ENCODE measurements at regions not wholly inside any gene's neighbourhood (a gene's known extent, or its start where the extent isn't known, plus 50 kb on each side); places are given as distances from the start of the nearest gene placed in this dataset.

- no peaks in the 10 kb centered on the region for H3K9me3 ChIP-seq (ENCODE audit: low read length)
- H3K27me3 ChIP-seq (ENCODE audit: control insufficient read depth in 1 of 2, insufficient read depth in 2 of 2, low read length in 2 of 2) = no peaks in the 10 kb centered on the region
- no peak overlapping the region for H3K9ac ChIP-seq (ENCODE audit: low read length)
- H3K27ac ChIP-seq (ENCODE audit: low read depth, low read length) = no peak overlapping the region
- H3K36me3 ChIP-seq (ENCODE audit: insufficient read depth, low read length) = no peaks in the 10 kb centered on the region
- H3K4me3 ChIP-seq (ENCODE audit: low read depth in 1 of 2, low read length in 2 of 2) = no peak overlapping the region
- no peaks in the 10 kb centered on the region for H3K4me1 ChIP-seq (ENCODE audit: insufficient read depth, low read length)
Observed at GRCh38 chr9:26756881-26757280, 135.7 kb downstream of the CAAP1 start.

GRCh38 chr9:26755476-26755875 is 137.1 kb downstream of the CAAP1 start:
- H3K27ac ChIP-seq (ENCODE audit: low read depth, low read length) = no peak overlapping the region

GRCh38 chr9:26754509-26755164 is 138.0 kb downstream of the CAAP1 start:
- H3K4me1 ChIP-seq (ENCODE audit: insufficient read depth, low read length) = no peaks in the 10 kb centered on the region
- H3K36me3 ChIP-seq (ENCODE audit: insufficient read depth, low read length) = no peaks in the 10 kb centered on the region
- no peaks in the 10 kb centered on the region for H3K9me3 ChIP-seq (ENCODE audit: low read length)
- H3K27me3 ChIP-seq (ENCODE audit: control insufficient read depth in 1 of 2, insufficient read depth in 2 of 2, low read length in 2 of 2) = no peaks in the 10 kb centered on the region
- H3K9ac ChIP-seq (ENCODE audit: low read length) = no peak overlapping the region
- no peak overlapping the region for H3K27ac ChIP-seq (ENCODE audit: low read depth, low read length)
- no peak overlapping the region for H3K4me3 ChIP-seq (ENCODE audit: low read depth in 1 of 2, low read length in 2 of 2)

More at GRCh38 chr9:26755476-26755875, 137.1 kb downstream of the CAAP1 start:
- no peak overlapping the region for H3K9ac ChIP-seq (ENCODE audit: low read length)
- no peaks in the 10 kb centered on the region for H3K36me3 ChIP-seq (ENCODE audit: insufficient read depth, low read length)
- H3K4me3 ChIP-seq (ENCODE audit: low read depth in 1 of 2, low read length in 2 of 2) = no peak overlapping the region
- no peaks in the 10 kb centered on the region for H3K4me1 ChIP-seq (ENCODE audit: insufficient read depth, low read length)
- no peaks in the 10 kb centered on the region for H3K27me3 ChIP-seq (ENCODE audit: control insufficient read depth in 1 of 2, insufficient read depth in 2 of 2, low read length in 2 of 2)
- no peaks in the 10 kb centered on the region for H3K9me3 ChIP-seq (ENCODE audit: low read length)

GRCh38 chr9:26753971-26754370 is 138.6 kb downstream of the CAAP1 start:
- no peak overlapping the region for H3K4me3 ChIP-seq (ENCODE audit: low read depth in 1 of 2, low read length in 2 of 2)
- H3K9ac ChIP-seq (ENCODE audit: low read length) = no peak overlapping the region
- H3K36me3 ChIP-seq (ENCODE audit: insufficient read depth, low read length) = no peaks in the 10 kb centered on the region
- H3K4me1 ChIP-seq (ENCODE audit: insufficient read depth, low read length) = no peaks in the 10 kb centered on the region
- no peak overlapping the region for H3K27ac ChIP-seq (ENCODE audit: low read depth, low read length)
- H3K9me3 ChIP-seq (ENCODE audit: low read length) = no peaks in the 10 kb centered on the region
- H3K27me3 ChIP-seq (ENCODE audit: control insufficient read depth in 1 of 2, insufficient read depth in 2 of 2, low read length in 2 of 2) = no peaks in the 10 kb centered on the region

GRCh38 chr9:26750162-26750561 is 142.4 kb downstream of the CAAP1 start:
- Histone ChIP-seq H3K9ac (ENCODE audit: low read length) (no peak overlapping the region), H3K4me3 (ENCODE audit: low read depth in 1 of 2, low read length in 2 of 2) (no peak overlapping the region), H3K27me3 (ENCODE audit: control insufficient read depth in 1 of 2, insufficient read depth in 2 of 2, low read length in 2 of 2) (no peaks in the 10 kb centered on the region), H3K9me3 (ENCODE audit: low read length) (no peaks in the 10 kb centered on the region), H3K36me3 (ENCODE audit: insufficient read depth, low read length) (no peaks in the 10 kb centered on the region), H3K27ac (ENCODE audit: low read depth, low read length) (no peak overlapping the region), H3K4me1 (ENCODE audit: insufficient read depth, low read length) (no peaks in the 10 kb centered on the region)

GRCh38 chr9:26748449-26749058 is 144.0 kb downstream of the CAAP1 start:
- no peaks in the 10 kb centered on the region for H3K36me3 ChIP-seq (ENCODE audit: insufficient read depth, low read length)
- no peak overlapping the region for H3K9ac ChIP-seq (ENCODE audit: low read length)

GRCh38 chr9:26747611-26748010 is 145.0 kb downstream of the CAAP1 start:
- Histone ChIP-seq H3K27ac (ENCODE audit: low read depth, low read length) (no peak overlapping the region), H3K4me3 (ENCODE audit: low read depth in 1 of 2, low read length in 2 of 2) (no peak overlapping the region), H3K27me3 (ENCODE audit: control insufficient read depth in 1 of 2, insufficient read depth in 2 of 2, low read length in 2 of 2) (no peaks in the 10 kb centered on the region), H3K9ac (ENCODE audit: low read length) (no peak overlapping the region), H3K4me1 (ENCODE audit: insufficient read depth, low read length) (no peaks in the 10 kb centered on the region), H3K9me3 (ENCODE audit: low read length) (no peaks in the 10 kb centered on the region), H3K36me3 (ENCODE audit: insufficient read depth, low read length) (no peaks in the 10 kb centered on the region)

More at GRCh38 chr9:26748449-26749058, 144.0 kb downstream of the CAAP1 start:
- Histone ChIP-seq H3K27ac (ENCODE audit: low read depth, low read length) (no peak overlapping the region), H3K4me3 (ENCODE audit: low read depth in 1 of 2, low read length in 2 of 2) (no peak overlapping the region), H3K27me3 (ENCODE audit: control insufficient read depth in 1 of 2, insufficient read depth in 2 of 2, low read length in 2 of 2) (no peaks in the 10 kb centered on the region), H3K9me3 (ENCODE audit: low read length) (no peaks in the 10 kb centered on the region), H3K4me1 (ENCODE audit: insufficient read depth, low read length) (no peaks in the 10 kb centered on the region)

- no peak overlapping the region for H3K9ac ChIP-seq (ENCODE audit: low read length)
- H3K27ac ChIP-seq (ENCODE audit: low read depth, low read length) = no peak overlapping the region
- no peak overlapping the region for H3K4me3 ChIP-seq (ENCODE audit: low read depth in 1 of 2, low read length in 2 of 2)
Observed at GRCh38 chr9:26746357-26747072, 146.1 kb downstream of the CAAP1 start.

GRCh38 chr9:26745111-26745510 is 147.5 kb downstream of the CAAP1 start:
- Histone ChIP-seq H3K4me3 (ENCODE audit: low read depth in 1 of 2, low read length in 2 of 2) (no peak overlapping the region), H3K27me3 (ENCODE audit: control insufficient read depth in 1 of 2, insufficient read depth in 2 of 2, low read length in 2 of 2) (no peaks in the 10 kb centered on the region), H3K9ac (ENCODE audit: low read length) (no peak overlapping the region), H3K36me3 (ENCODE audit: insufficient read depth, low read length) (no peaks in the 10 kb centered on the region), H3K4me1 (ENCODE audit: insufficient read depth, low read length) (no peaks in the 10 kb centered on the region), H3K9me3 (ENCODE audit: low read length) (no peaks in the 10 kb centered on the region), H3K27ac (ENCODE audit: low read depth, low read length) (no peak overlapping the region)

More at GRCh38 chr9:26746357-26747072, 146.1 kb downstream of the CAAP1 start:
- Histone ChIP-seq H3K36me3 (ENCODE audit: insufficient read depth, low read length) (no peaks in the 10 kb centered on the region), H3K27me3 (ENCODE audit: control insufficient read depth in 1 of 2, insufficient read depth in 2 of 2, low read length in 2 of 2) (no peaks in the 10 kb centered on the region), H3K9me3 (ENCODE audit: low read length) (no peaks in the 10 kb centered on the region), H3K4me1 (ENCODE audit: insufficient read depth, low read length) (no peaks in the 10 kb centered on the region)

- Histone ChIP-seq H3K4me3 (ENCODE audit: low read depth in 1 of 2, low read length in 2 of 2) (no peak overlapping the region), H3K27ac (ENCODE audit: low read depth, low read length) (no peak overlapping the region), H3K9me3 (ENCODE audit: low read length) (no peaks in the 10 kb centered on the region)
Observed at GRCh38 chr9:26744191-26744965, 148.2 kb downstream of the CAAP1 start.

GRCh38 chr9:26742828-26743476 is 149.7 kb downstream of the CAAP1 start:
- Histone ChIP-seq H3K4me3 (ENCODE audit: low read depth in 1 of 2, low read length in 2 of 2) (no peak overlapping the region), H3K9ac (ENCODE audit: low read length) (no peak overlapping the region), H3K9me3 (ENCODE audit: low read length) (no peaks in the 10 kb centered on the region), H3K4me1 (ENCODE audit: insufficient read depth, low read length) (no peaks in the 10 kb centered on the region), H3K27me3 (ENCODE audit: control insufficient read depth in 1 of 2, insufficient read depth in 2 of 2, low read length in 2 of 2) (no peaks in the 10 kb centered on the region), H3K27ac (ENCODE audit: low read depth, low read length) (no peak overlapping the region), H3K36me3 (ENCODE audit: insufficient read depth, low read length) (no peaks in the 10 kb centered on the region)

More at GRCh38 chr9:26744191-26744965, 148.2 kb downstream of the CAAP1 start:
- no peaks in the 10 kb centered on the region for H3K36me3 ChIP-seq (ENCODE audit: insufficient read depth, low read length)
- H3K4me1 ChIP-seq (ENCODE audit: insufficient read depth, low read length) = no peaks in the 10 kb centered on the region
- no peak overlapping the region for H3K9ac ChIP-seq (ENCODE audit: low read length)
- no peaks in the 10 kb centered on the region for H3K27me3 ChIP-seq (ENCODE audit: control insufficient read depth in 1 of 2, insufficient read depth in 2 of 2, low read length in 2 of 2)
